MM.1S (cell line): ENCODE measurements at regions not wholly inside any gene's neighbourhood (a gene's known extent, or its start where the extent isn't known, plus 50 kb on each side); places are given as distances from the start of the nearest gene placed in this dataset.

Experiments used
- CTCF ChIP-seq: fragments of 300-600 bp; sonication (generic); IDR thresholded peaks from 2 replicates; pipeline ENCODE4 v1.5.1; 2016; ENCODE audit warnings: antibody characterized with exemption, low read length, mixed read lengths
- EZH2 ChIP-seq: fragments of 300-600 bp; sonication (generic); optimal IDR thresholded peaks from 2 replicates; pipeline ENCODE3; 2017; ENCODE audit warnings: low read depth, mild to moderate bottlenecking, antibody characterized with exemption, low read length, mixed read lengths
- EZH2phosphoT487 ChIP-seq: fragments of 300-600 bp; sonication (generic); IDR thresholded peaks from 2 replicates; pipeline ENCODE4 v1.6.1; 2018; ENCODE audit warnings: antibody characterized with exemption, low read length

- no peak for TF ChIP-seq CTCF
- TF ChIP-seq EZH2 = no peak
- TF ChIP-seq EZH2phosphoT487 = no peak
These were observed 182.9 kb downstream of the MCHR2 start for GRCh38 chr6:99810942-99811620.
